ENCODE measurements at regions not wholly inside any gene's neighbourhood (a gene's known extent, or its start where the extent isn't known, plus 50 kb on each side); places are given as distances from the start of the nearest gene placed in this dataset.

GRCh38 chr2:224196810-224197209 lies 157.7 kb upstream of the SERPINE2 start (continued):
- no peak for TF ChIP-seq CTCF (IDR thresholded peaks at IDR 0.05; ENCODE audit: poor library complexity, severe bottlenecking)

GRCh38 chr2:224195925-224196571 lies 157.0 kb upstream of the SERPINE2 start:
- H3K9me2 ChIP-seq (ENCODE audit: insufficient read depth, low read length) = no peaks in the 10 kb centered on the region
- H3K9ac ChIP-seq (ENCODE audit: low read length) = no peak overlapping the region
- H3F3A ChIP-seq (ENCODE audit: insufficient read depth, low read length, poor library complexity, severe bottlenecking) = no peaks in the 10 kb centered on the region
- no peak overlapping the region for H3K27ac ChIP-seq (ENCODE audit: low read length)
- no peak overlapping the region for H2AFZ ChIP-seq (ENCODE audit: low read depth, low read length)
- no peaks in the 10 kb centered on the region for H3K27me3 ChIP-seq (ENCODE audit: insufficient read depth, low read depth, low read length)
- no peak for TF ChIP-seq MXI1 (conservative IDR thresholded peaks at IDR 0.05; ENCODE audit: poor library complexity, severe bottlenecking)
- TF ChIP-seq POLR2AphosphoS5 (IDR thresholded peaks at IDR 0.05) = no peak
- TF ChIP-seq EP300 (conservative IDR thresholded peaks at IDR 0.05; ENCODE audit: poor library complexity, severe bottlenecking) = no peak
- TF ChIP-seq SMC3 (conservative IDR thresholded peaks at IDR 0.05; ENCODE audit: poor library complexity) = no peak
- no peak for TF ChIP-seq RAD21 (conservative IDR thresholded peaks at IDR 0.05)
- TF ChIP-seq, protein P1, sequence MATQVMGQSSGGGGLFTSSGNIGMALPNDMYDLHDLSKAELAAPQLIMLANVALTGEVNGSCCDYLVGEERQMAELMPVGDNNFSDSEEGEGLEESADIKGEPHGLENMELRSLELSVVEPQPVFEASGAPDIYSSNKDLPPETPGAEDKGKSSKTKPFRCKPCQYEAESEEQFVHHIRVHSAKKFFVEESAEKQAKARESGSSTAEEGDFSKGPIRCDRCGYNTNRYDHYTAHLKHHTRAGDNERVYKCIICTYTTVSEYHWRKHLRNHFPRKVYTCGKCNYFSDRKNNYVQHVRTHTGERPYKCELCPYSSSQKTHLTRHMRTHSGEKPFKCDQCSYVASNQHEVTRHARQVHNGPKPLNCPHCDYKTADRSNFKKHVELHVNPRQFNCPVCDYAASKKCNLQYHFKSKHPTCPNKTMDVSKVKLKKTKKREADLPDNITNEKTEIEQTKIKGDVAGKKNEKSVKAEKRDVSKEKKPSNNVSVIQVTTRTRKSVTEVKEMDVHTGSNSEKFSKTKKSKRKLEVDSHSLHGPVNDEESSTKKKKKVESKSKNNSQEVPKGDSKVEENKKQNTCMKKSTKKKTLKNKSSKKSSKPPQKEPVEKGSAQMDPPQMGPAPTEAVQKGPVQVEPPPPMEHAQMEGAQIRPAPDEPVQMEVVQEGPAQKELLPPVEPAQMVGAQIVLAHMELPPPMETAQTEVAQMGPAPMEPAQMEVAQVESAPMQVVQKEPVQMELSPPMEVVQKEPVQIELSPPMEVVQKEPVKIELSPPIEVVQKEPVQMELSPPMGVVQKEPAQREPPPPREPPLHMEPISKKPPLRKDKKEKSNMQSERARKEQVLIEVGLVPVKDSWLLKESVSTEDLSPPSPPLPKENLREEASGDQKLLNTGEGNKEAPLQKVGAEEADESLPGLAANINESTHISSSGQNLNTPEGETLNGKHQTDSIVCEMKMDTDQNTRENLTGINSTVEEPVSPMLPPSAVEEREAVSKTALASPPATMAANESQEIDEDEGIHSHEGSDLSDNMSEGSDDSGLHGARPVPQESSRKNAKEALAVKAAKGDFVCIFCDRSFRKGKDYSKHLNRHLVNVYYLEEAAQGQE (IDR thresholded peaks at IDR 0.05; ENCODE audit: borderline replicate concordance) = no peak
- no peak for TF ChIP-seq TAF1 (IDR thresholded peaks at IDR 0.05; ENCODE audit: low read depth)
- no peak for TF ChIP-seq EZH2 (IDR thresholded peaks at IDR 0.05; ENCODE audit: borderline replicate concordance, insufficient read depth, low read length, poor library complexity, severe bottlenecking)
- TF ChIP-seq CTCF (IDR thresholded peaks at IDR 0.05; ENCODE audit: poor library complexity, severe bottlenecking) = no peak
- H3K79me2 ChIP-seq (replicated peaks; ENCODE audit: insufficient read depth, low read length) = no peaks in the 10 kb centered on the region
- H3K4me2 ChIP-seq (ENCODE audit: low read length) = no peak overlapping the region
- H3K9me3 ChIP-seq (ENCODE audit: low read length) = no peaks in the 10 kb centered on the region
- no peak overlapping the region for H3K4me3 ChIP-seq (ENCODE audit: low read length)
- no peaks in the 10 kb centered on the region for H4K20me1 ChIP-seq (ENCODE audit: insufficient read depth)
- no peaks in the 10 kb centered on the region for H3K36me3 ChIP-seq (ENCODE audit: insufficient read depth, low read length)

All from neural cell (in vitro differentiated cells).